ENCODE measurements at regions not wholly inside any gene's neighbourhood (a gene's known extent, or its start where the extent isn't known, plus 50 kb on each side); places are given as distances from the start of the nearest gene placed in this dataset.
A peak's percentile ranks its signal among the peaks of the same experiment; 100 is the strongest.
"Not testable (repeated sequence)": the region's sequence is repeated elsewhere in the genome, so short reads cannot be mapped to it uniquely, and the experiment has no call there.

- Histone ChIP-seq H3K27me3 (ENCODE audit: insufficient read depth, poor library complexity, severe bottlenecking) (no peaks in the 10 kb centered on the region), H3K27ac (ENCODE audit: poor library complexity, severe bottlenecking) (no peak overlapping the region), H3K36me3 (ENCODE audit: low read depth) (no peaks in the 10 kb centered on the region), H3K4me3 (ENCODE audit: severe bottlenecking) (no peak overlapping the region), H3K9me3 (ENCODE audit: severe bottlenecking) (no peaks in the 10 kb centered on the region), H3K4me1 (ENCODE audit: insufficient read depth, poor library complexity, severe bottlenecking) (peaks cover 3% of the 10 kb centered on the region)
- ATAC-seq (ENCODE audit: low read depth) (no peak), DNase-seq (ENCODE audit: low spot score) (no peak)
- TF ChIP-seq CTCF (IDR thresholded peaks at IDR 0.05; ENCODE audit: poor library complexity, severe bottlenecking): no peak
These were observed 79.0 kb upstream of the SMURF2 start for GRCh38 chr17:64741038-64741641.

DNA sequence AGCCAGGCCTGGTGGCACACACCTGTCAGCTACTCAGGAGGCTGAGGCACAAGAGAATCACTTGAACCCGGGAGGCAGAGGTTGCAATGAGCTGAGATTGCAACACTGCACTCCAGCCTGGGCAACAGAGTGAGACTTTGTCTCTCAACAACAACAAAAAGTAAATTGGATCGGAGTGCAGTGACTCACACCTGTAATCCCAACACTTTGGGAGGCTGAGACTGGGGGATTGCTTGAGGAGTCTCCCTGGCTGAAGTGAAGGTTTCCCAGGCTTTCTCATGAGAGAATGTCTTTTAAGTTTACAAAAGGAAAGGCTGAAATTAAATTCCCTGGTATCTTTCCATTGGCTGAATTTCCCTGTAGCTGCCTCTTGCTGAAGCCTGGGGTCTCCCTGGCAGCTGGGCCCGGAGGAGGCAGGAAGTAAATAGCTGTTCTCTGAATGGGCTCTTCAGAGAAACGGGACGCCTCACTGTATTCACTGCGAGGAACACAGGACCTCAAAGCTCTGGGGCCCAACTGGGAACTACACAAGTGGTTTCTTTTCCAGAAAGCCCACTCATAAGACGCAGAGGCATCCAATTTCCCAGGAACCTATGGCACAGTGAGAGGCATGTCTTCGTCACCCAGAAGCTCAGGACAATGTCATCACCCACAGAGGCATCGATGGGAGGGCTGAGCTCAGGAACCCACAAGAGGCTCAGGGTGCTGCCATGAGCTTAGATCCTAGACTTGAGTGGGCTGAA, 77.4 kb upstream of the SMURF2 start:
- no peak for TF ChIP-seq CTCF (IDR thresholded peaks at IDR 0.05; ENCODE audit: poor library complexity, severe bottlenecking)
- H3K4me3 ChIP-seq (ENCODE audit: severe bottlenecking): no peak overlapping the region
- ATAC-seq (ENCODE audit: low read depth): no peak
- H3K36me3 ChIP-seq (ENCODE audit: low read depth): no peaks in the 10 kb centered on the region
- H3K4me1 ChIP-seq (ENCODE audit: insufficient read depth, poor library complexity, severe bottlenecking): peaks cover 3% of the 10 kb centered on the region
- no peaks in the 10 kb centered on the region for H3K9me3 ChIP-seq (ENCODE audit: severe bottlenecking)
- H3K27ac ChIP-seq (ENCODE audit: poor library complexity, severe bottlenecking): no peak overlapping the region
- peak; percentile 20 for DNase-seq (ENCODE audit: low spot score)
- H3K27me3 ChIP-seq (ENCODE audit: insufficient read depth, poor library complexity, severe bottlenecking): no peaks in the 10 kb centered on the region

DNA sequence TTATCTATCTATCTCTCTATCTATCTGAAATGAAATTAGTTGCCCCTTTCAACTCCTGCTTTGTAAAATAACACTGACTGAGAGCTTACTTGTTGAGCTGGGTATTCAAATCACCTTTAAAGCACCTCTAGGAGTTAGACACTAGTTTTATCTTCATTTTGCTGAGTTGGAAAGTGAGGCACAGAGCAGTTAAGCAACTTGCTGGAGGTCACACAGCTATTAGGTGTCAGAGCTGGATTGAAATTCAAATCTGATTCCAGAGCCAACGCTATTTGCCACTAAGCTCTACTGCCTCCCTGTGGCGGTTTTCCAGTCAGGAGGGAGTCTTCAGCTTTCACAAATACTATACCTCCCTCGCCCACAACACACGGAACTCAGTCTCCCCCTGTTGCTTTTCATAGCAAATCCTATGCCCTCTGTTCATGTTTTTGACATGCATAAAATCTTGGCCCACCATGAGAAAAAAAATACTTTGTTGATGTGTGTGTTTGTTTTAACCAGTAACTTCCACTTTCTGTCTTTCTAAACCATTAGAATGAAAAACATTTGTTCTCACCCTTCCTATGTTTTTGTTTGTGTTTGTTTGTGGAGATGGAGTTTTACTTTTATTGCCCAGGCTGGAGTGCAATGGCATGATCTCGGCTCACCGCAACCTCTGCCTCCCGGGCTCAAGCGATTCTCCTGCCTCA, 74.8 kb upstream of the SMURF2 start:
- peak; percentile 88 for TF ChIP-seq CTCF (IDR thresholded peaks at IDR 0.05; ENCODE audit: poor library complexity, severe bottlenecking)
- Histone ChIP-seq H3K36me3 (ENCODE audit: low read depth) (no peaks in the 10 kb centered on the region), H3K27me3 (ENCODE audit: insufficient read depth, poor library complexity, severe bottlenecking) (no peaks in the 10 kb centered on the region), H3K9me3 (ENCODE audit: severe bottlenecking) (no peaks in the 10 kb centered on the region), H3K4me1 (ENCODE audit: insufficient read depth, poor library complexity, severe bottlenecking) (peaks cover 13% of the 10 kb centered on the region), H3K27ac (ENCODE audit: poor library complexity, severe bottlenecking) (no peak overlapping the region), H3K4me3 (ENCODE audit: severe bottlenecking) (no peak overlapping the region)
- DNase-seq (ENCODE audit: low spot score) (no peak), ATAC-seq (ENCODE audit: low read depth) (peak; percentile 76)

GRCh38 chr17:64732336-64733006, 70.4 kb upstream of the SMURF2 start:
- Histone ChIP-seq H3K36me3 (ENCODE audit: low read depth) (no peaks in the 10 kb centered on the region), H3K9me3 (ENCODE audit: severe bottlenecking) (no peaks in the 10 kb centered on the region), H3K4me1 (ENCODE audit: insufficient read depth, poor library complexity, severe bottlenecking) (peaks cover 22% of the 10 kb centered on the region), H3K4me3 (ENCODE audit: severe bottlenecking) (no peak overlapping the region), H3K27ac (ENCODE audit: poor library complexity, severe bottlenecking) (peak overlapping the region; percentile 66), H3K27me3 (ENCODE audit: insufficient read depth, poor library complexity, severe bottlenecking) (no peaks in the 10 kb centered on the region)
- no peak for TF ChIP-seq CTCF (IDR thresholded peaks at IDR 0.05; ENCODE audit: poor library complexity, severe bottlenecking)
- no peak for ATAC-seq (ENCODE audit: low read depth)
- no peak for DNase-seq (ENCODE audit: low spot score)

- H3K27ac ChIP-seq (ENCODE audit: poor library complexity, severe bottlenecking): peak overlapping the region; percentile 66
- peak; percentile 86 for ATAC-seq (ENCODE audit: low read depth)
These were observed 67.9 kb upstream of the SMURF2 start for GRCh38 chr17:64730023-64730422.

More at GRCh38 chr17:64730023-64730422, 67.9 kb upstream of the SMURF2 start:
- DNase-seq (ENCODE audit: low spot score); H3K4me3 ChIP-seq (ENCODE audit: severe bottlenecking); H3K9me3 ChIP-seq (ENCODE audit: severe bottlenecking); H3K27me3 ChIP-seq (ENCODE audit: insufficient read depth, poor library complexity, severe bottlenecking); H3K36me3 ChIP-seq (ENCODE audit: low read depth): not testable (repeated sequence)
- H3K4me1 ChIP-seq (ENCODE audit: insufficient read depth, poor library complexity, severe bottlenecking): peaks cover 22% of the 10 kb centered on the region
